ENCODE measurements at regions not wholly inside any gene's neighbourhood (a gene's known extent, or its start where the extent isn't known, plus 50 kb on each side); places are given as distances from the start of the nearest gene placed in this dataset.

DNA sequence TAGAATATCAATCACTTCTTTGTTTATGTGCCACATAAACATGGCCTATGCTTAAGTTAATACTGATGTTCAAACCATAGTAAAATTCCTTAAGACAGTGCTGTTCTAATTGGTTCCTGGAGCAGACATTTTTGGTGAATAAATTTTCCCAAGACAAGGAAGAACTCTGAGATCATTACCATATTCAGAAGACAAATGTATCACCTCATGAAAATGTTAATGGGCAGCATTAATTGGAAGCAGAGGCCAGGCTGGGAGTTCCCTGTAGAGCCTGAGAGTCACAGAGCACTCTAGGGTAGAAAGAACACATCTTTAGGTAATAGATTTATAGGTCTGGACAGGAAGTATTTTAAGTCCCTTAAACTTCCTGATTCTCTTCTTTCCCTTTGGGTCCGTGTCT is 240.2 kb downstream of the MAN2A1 start:
- TF ChIP-seq CTCF (IDR thresholded peaks at IDR 0.05), result no peak
- TF ChIP-seq EZH2 (IDR thresholded peaks at IDR 0.05), result no peak
- no peak for TF ChIP-seq EZH2phosphoT487 (IDR thresholded peaks at IDR 0.05)

All from neural progenitor cell (in vitro differentiated cells).